ENCODE measurements at regions not wholly inside any gene's neighbourhood (a gene's known extent, or its start where the extent isn't known, plus 50 kb on each side); places are given as distances from the start of the nearest gene placed in this dataset.

GRCh38 chr19:29450812-29451211 lies 75.0 kb upstream of the VSTM2B start:
- no peak for DNase-seq (ENCODE audit: low read depth)
- H3K4me3 ChIP-seq (ENCODE audit: control insufficient read depth, low read depth, low read length): no peak overlapping the region
- TF ChIP-seq CTCF (conservative IDR thresholded peaks at IDR 0.05; ENCODE audit: control insufficient read depth, insufficient read depth, low read depth, low read length): no peak

GRCh38 chr19:29454109-29454508 lies 71.7 kb upstream of the VSTM2B start:
- DNase-seq (ENCODE audit: low read depth): no peak
- no peak for TF ChIP-seq CTCF (conservative IDR thresholded peaks at IDR 0.05; ENCODE audit: control insufficient read depth, insufficient read depth, low read depth, low read length)
- H3K4me3 ChIP-seq (ENCODE audit: control insufficient read depth, low read depth, low read length): no peak overlapping the region

- no peak overlapping the region for H3K4me3 ChIP-seq (ENCODE audit: control insufficient read depth, low read depth, low read length)
- no peak for DNase-seq (ENCODE audit: low read depth)
- TF ChIP-seq CTCF (conservative IDR thresholded peaks at IDR 0.05; ENCODE audit: control insufficient read depth, insufficient read depth, low read depth, low read length): no peak
Observed at GRCh38 chr19:29457413-29457812, 68.4 kb upstream of the VSTM2B start.

GRCh38 chr19:29467824-29468401 lies 57.9 kb upstream of the VSTM2B start:
- TF ChIP-seq CTCF (conservative IDR thresholded peaks at IDR 0.05; ENCODE audit: control insufficient read depth, insufficient read depth, low read depth, low read length): peak; percentile 42
- no peak overlapping the region for H3K4me3 ChIP-seq (ENCODE audit: control insufficient read depth, low read depth, low read length)
- peak; percentile 22 for DNase-seq (ENCODE audit: low read depth)

- TF ChIP-seq CTCF (conservative IDR thresholded peaks at IDR 0.05; ENCODE audit: control insufficient read depth, insufficient read depth, low read depth, low read length): no peak
- DNase-seq (ENCODE audit: low read depth): no peak
Observed at GRCh38 chr19:29475469-29475868, 50.3 kb upstream of the VSTM2B start.

More at GRCh38 chr19:29475469-29475868, 50.3 kb upstream of the VSTM2B start:
- H3K4me3 ChIP-seq (ENCODE audit: control insufficient read depth, low read depth, low read length): no peak overlapping the region
